ENCODE measurements at regions not wholly inside any gene's neighbourhood (a gene's known extent, or its start where the extent isn't known, plus 50 kb on each side); places are given as distances from the start of the nearest gene placed in this dataset.

- no peak overlapping the region for H3K4me3 ChIP-seq (ENCODE audit: low read depth, low read length)
- DNase-seq (ENCODE audit: low read depth), result peak; percentile 17
- no peak for TF ChIP-seq CTCF (IDR thresholded peaks at IDR 0.05; ENCODE audit: insufficient read depth, low read depth, low read length)
These were observed 282.1 kb upstream of the FSIP2 start for GRCh38 chr2:185456517-185456916.

- H3K4me3 ChIP-seq (ENCODE audit: low read depth, low read length), result no peak overlapping the region
- TF ChIP-seq CTCF (IDR thresholded peaks at IDR 0.05; ENCODE audit: insufficient read depth, low read depth, low read length), result no peak
- DNase-seq (ENCODE audit: low read depth), result no peak
These were observed 275.1 kb upstream of the FSIP2 start for GRCh38 chr2:185463481-185463880.

- no peak for TF ChIP-seq CTCF (IDR thresholded peaks at IDR 0.05; ENCODE audit: insufficient read depth, low read depth, low read length)
- no peak overlapping the region for H3K4me3 ChIP-seq (ENCODE audit: low read depth, low read length)
- no peak for DNase-seq (ENCODE audit: low read depth)
These were observed 271.7 kb upstream of the FSIP2 start for GRCh38 chr2:185466915-185467314.

GRCh38 chr2:185471441-185471840, 267.2 kb upstream of the FSIP2 start:
- no peak for TF ChIP-seq CTCF (IDR thresholded peaks at IDR 0.05; ENCODE audit: insufficient read depth, low read depth, low read length)
- DNase-seq (ENCODE audit: low read depth), result no peak
- no peak overlapping the region for H3K4me3 ChIP-seq (ENCODE audit: low read depth, low read length)

- no peak for TF ChIP-seq CTCF (IDR thresholded peaks at IDR 0.05; ENCODE audit: insufficient read depth, low read depth, low read length)
- H3K4me3 ChIP-seq (ENCODE audit: low read depth, low read length), result no peak overlapping the region
- DNase-seq (ENCODE audit: low read depth), result no peak
These were observed 266.0 kb upstream of the FSIP2 start for GRCh38 chr2:185472574-185472973.

- no peak for DNase-seq (ENCODE audit: low read depth)
- TF ChIP-seq CTCF (IDR thresholded peaks at IDR 0.05; ENCODE audit: insufficient read depth, low read depth, low read length), result no peak
These were observed 264.8 kb upstream of the FSIP2 start for GRCh38 chr2:185473838-185474237.

GRCh38 chr2:185475914-185476313, 262.7 kb upstream of the FSIP2 start:
- TF ChIP-seq CTCF (IDR thresholded peaks at IDR 0.05; ENCODE audit: insufficient read depth, low read depth, low read length), result no peak
- no peak overlapping the region for H3K4me3 ChIP-seq (ENCODE audit: low read depth, low read length)
- no peak for DNase-seq (ENCODE audit: low read depth)

More at GRCh38 chr2:185473838-185474237, 264.8 kb upstream of the FSIP2 start:
- H3K4me3 ChIP-seq (ENCODE audit: low read depth, low read length), result no peak overlapping the region

Measured in fibroblast of villous mesenchyme (primary cell).